Astrocyte of the cerebellum (primary cell): ENCODE measurements at regions not wholly inside any gene's neighbourhood (a gene's known extent, or its start where the extent isn't known, plus 50 kb on each side); places are given as distances from the start of the nearest gene placed in this dataset.

Source experiments
- DNase-seq: peaks from one replicate; pipeline ENCODE4 v3.0.0-alpha.2; 2011; ENCODE audit warnings: low read depth
- H3K4me3 ChIP-seq: 2 replicates; pipeline ENCODE4 v1.5.1; 2011; ENCODE audit warnings: mild to moderate bottlenecking, low read depth, low read length, moderate library complexity
- in situ Hi-C: cut with HindIII; loops from 2 replicates; pipeline ENCODE4 v1.10.0; 2017; ENCODE audit warnings: low sequenced_read_pairs
- TF ChIP-seq, protein P1 (sequence below): IDR thresholded peaks from 2 replicates; pipeline ENCODE4 v1.5.1; 2012; ENCODE audit warnings: low read length, low read depth, moderate library complexity, mild to moderate bottlenecking; ENCODE audit errors: missing control alignments

DNA sequence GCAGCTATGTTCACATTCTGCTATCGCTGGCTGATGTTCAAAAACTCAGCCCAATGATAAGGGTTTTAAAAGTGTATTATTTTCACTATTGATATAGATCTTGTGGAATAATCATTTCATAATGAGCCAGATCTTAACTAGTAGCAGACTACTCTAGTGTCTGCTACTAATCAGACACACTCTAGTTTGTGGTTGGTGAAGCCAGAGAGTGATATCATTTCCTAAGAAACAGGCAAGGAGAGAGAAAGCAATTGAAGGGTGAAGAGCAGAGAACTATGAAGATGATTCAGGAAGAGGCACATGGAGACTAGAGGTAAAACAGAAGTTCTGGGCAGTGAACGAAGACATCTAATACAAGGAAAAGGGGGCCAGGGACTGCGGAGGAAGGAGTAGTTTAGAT is 58.2 kb upstream of the BET1 start:
- no peak overlapping the region for H3K4me3 ChIP-seq
- no peak for DNase-seq
- in situ Hi-C loops = no loop called here
- TF ChIP-seq, protein P1, sequence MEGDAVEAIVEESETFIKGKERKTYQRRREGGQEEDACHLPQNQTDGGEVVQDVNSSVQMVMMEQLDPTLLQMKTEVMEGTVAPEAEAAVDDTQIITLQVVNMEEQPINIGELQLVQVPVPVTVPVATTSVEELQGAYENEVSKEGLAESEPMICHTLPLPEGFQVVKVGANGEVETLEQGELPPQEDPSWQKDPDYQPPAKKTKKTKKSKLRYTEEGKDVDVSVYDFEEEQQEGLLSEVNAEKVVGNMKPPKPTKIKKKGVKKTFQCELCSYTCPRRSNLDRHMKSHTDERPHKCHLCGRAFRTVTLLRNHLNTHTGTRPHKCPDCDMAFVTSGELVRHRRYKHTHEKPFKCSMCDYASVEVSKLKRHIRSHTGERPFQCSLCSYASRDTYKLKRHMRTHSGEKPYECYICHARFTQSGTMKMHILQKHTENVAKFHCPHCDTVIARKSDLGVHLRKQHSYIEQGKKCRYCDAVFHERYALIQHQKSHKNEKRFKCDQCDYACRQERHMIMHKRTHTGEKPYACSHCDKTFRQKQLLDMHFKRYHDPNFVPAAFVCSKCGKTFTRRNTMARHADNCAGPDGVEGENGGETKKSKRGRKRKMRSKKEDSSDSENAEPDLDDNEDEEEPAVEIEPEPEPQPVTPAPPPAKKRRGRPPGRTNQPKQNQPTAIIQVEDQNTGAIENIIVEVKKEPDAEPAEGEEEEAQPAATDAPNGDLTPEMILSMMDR = no peak

DNA sequence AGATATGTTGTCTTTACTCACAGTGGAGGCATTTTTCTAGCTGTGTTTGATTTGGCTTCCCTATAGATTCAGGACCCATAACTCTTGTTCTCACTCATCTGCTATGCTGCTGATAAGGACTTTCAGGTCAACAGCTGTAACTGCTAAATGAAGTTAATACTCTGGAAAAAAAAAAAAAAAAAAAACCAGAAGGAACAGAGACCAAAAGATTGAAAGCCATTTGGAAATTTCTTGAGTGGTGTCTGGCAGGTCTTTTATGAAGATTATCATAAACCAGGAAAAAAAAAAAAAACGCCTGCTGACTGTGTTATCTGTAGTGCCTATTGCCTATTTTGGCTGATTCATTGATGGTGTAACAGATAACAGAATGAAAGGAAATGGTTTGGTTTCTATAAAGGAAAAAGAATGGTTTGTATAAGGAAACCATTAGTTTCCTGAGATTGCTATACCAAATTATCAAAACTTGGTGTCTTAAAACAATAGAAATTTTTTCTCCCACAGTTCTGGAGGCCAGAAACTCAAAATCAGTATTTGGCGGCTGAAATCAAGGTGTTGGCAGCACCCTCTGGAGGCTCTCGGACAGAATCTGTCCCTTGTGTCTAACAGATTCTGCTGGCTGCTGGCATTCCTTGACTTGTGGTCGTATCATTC is 60.5 kb upstream of the BET1 start:
- H3K4me3 ChIP-seq = no peak overlapping the region
- no peak for DNase-seq
- TF ChIP-seq, protein P1 = no peak
- in situ Hi-C loops = no loop called here

DNA sequence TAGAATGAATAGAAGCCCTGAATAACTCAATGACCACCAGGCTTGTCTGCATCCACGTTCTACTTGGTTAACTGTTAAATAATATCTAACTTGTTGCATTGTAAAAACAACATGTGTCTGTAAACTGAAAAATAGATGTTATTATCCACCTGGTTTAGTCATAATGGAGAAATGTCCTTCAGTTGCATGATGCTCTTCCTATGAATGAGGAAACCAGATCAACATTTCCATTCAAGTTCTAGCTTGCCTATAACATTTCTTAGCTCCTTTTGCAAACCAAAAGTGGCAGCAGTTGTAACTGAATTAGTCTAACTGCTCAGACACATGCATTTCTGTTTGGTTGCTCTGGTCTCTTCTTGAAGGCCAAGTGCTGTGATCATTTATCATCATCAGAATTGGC is 62.9 kb upstream of the BET1 start:
- TF ChIP-seq, protein P1 = no peak
- no peak for DNase-seq
- in situ Hi-C loops = no loop called here
- no peak overlapping the region for H3K4me3 ChIP-seq

DNA sequence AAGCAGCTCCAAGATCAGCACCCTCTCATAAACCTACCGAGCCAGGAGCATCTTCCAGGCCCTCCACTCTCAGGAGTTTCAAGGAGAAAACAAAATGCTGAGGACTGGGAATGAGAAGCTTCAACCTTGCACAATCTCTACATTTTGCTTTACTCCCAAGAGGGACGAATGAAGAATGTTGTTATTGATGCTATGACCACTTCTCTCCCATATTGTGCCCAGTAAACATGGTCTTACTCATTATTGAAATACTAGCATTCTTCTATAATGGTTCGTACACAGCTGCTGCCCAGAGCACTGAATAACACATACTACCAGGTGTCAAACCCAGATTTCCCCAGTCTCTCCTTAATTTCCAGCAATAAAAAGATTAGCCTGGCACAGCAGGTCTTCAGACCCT is 63.4 kb upstream of the BET1 start:
- DNase-seq = no peak
- TF ChIP-seq, protein P1 = no peak
- no peak overlapping the region for H3K4me3 ChIP-seq
- in situ Hi-C loops = no loop called here

DNA sequence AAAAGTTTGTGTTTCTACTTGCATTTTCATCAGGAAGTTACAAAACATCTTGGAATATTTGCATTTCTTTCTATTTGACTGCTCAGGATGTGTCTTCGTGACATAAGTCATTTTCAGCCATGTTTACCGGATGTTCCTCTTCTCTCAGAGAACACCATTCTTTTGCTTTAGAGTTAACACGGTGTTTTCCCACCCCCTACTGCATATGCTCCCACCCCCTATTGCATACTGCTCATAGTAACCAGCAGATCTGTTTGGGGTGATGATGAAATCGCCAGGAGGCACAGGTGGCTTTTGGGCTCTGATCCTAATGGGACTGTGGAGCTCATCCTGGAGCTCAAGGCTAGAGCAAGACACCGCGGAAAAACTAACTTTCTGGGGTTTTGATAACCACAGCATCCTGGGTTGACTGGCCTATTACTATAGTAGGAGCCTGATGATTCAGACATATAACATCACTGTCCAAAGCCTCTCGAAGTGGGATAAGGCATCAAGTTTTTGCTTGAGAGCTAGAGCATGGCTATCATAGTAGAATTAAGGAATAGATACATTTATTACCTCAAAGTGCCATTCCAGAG is 65.1 kb upstream of the BET1 start:
- in situ Hi-C loops = no loop called here
- H3K4me3 ChIP-seq = no peak overlapping the region
- no peak for DNase-seq
- TF ChIP-seq, protein P1 = no peak

DNA sequence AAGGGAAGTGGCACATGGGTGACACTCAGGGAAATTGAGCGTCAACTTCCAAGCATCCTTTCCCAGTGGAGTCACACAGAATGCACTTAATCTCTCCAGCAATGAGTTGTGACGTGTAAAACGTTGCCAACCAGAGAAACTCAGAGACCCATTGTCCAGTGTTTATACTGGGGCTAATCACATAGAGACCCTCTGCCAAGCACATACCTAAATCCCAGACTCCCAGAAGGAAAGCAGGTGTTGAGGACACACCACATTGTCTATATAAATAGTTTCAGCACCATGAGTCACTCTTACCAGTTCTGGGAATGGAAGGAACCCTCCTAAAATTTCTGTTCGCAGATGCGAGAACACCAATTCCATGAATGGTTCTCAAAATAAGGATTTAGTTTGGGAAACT is 76.4 kb upstream of the BET1 start:
- in situ Hi-C loops = no loop called here
- H3K4me3 ChIP-seq = no peak overlapping the region
- TF ChIP-seq, protein P1 = no peak
- no peak for DNase-seq
